ENCODE measurements at regions not wholly inside any gene's neighbourhood (a gene's known extent, or its start where the extent isn't known, plus 50 kb on each side); places are given as distances from the start of the nearest gene placed in this dataset.
"Not testable (repeated sequence)": the region's sequence is repeated elsewhere in the genome, so short reads cannot be mapped to it uniquely, and the experiment has no call there.

DNA sequence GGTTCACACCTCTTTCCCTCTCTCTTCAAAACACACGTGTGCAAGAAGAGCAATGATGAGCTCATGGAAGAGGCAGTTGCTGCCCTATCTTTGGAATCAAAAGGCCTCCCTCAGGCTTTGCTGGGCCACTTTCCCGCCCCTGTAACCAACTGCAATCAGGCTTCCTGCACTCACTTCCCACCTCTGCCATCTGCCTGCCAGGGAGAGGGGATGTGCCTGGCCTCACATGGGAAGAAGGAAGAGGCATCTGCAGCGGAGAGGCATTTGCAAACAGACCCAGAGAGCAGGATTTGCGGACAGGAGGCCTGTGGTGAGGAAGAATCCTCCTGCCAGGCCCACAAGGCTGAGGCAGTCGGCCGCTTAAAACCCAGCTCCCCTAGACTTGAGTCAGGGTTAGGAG is 175.6 kb upstream of the ATP10A start:
- no peak for DNase-seq (ENCODE audit: low read depth in 4 of 4, low spot score in 3 of 4)

DNA sequence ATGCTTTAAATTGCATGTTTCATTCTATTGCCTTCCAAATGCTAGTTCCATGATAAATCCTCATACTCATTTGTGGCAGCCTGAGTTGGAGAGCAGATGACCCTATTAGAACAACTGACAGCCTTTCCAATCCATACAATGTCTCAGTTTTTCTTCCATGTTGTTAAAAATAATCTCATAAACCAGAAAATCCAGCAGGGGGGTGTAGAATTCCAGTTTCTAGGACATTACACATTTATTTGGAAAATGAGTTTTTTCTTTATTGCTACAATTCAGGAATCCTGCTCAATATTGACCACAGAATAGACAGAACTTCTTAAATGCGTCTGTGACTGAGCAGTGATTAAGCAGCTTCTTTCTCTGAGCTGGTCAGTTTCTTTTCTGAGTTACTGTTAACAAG is 174.2 kb upstream of the ATP10A start:
- DNase-seq (ENCODE audit: low read depth in 4 of 4, low spot score in 3 of 4) = no peak

DNA sequence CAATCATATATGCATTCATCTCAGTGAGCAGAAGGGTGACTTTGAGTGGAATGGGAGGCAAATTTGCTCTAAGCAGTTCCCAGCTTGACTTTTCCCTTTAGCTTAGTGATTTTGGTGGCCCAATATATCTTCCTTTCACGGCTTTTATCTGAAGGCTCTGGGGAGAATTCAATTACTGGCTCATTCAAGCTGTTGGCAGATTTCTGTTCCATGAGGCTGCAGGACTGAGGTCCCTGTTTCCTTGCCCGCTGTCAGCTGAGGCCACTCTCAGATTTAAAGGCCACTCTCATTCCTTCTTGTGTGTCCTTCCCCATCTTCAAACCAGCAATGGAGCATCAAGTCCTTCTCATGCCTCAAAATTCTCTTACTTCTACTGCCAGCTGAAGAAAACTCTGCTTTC is 170.4 kb upstream of the ATP10A start:
- no peak for DNase-seq (ENCODE audit: low read depth in 4 of 4, low spot score in 3 of 4)

DNA sequence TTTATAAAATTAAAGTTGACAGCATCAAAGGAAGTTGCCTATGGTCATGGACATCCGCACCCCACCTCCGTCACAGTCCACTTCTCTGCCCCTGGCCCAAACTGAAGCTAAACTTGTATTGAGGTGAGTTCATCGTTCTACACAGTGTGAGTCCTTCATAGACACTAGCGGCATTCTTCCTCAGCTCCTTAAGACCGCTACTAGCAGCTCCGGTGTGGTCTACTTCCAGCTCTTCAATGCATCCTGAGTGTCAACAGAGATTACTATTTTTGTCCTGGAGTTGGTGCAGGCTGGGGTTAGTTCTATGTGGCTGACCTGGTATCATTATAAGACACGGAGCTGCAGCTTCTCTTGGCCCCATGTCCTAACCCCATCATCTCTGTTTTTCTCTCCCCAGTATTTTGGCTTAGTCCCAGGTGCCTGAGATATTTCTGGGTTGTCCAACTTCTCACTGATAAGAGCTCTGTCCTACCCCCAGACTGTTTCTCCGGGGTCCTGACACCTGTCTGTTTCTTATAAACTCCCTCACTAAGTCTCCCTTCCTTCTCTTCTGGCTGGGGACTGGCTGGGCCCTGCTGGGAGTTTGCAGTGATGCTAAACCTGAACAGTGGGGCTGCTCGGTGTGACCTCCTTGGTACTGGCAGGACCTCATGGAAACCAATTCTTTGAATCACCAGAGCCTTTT is 169.2 kb upstream of the ATP10A start:
- DNase-seq (ENCODE audit: low read depth in 4 of 4, low spot score in 3 of 4) = no peak

DNA sequence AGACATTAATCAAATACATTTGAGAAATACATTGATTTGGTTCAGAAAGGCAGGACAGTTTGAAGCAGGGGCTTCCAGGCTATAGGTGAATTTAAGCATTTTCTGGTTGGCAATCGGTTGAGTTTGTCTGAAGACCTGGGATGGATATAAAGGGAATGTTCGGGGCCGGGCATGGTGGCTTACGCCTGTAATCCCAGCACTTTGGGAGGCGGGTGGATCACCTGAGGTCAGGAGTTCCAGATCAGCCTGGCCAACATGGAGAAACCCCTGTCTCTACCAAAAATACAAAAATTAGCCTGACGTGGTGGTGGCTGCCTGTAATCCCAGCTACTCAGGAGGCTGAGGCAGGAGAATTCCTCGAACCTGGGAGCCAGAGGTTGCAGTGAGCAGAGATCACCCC is 166.5 kb upstream of the ATP10A start:
- not testable (repeated sequence) for DNase-seq (ENCODE audit: low read depth in 4 of 4, low spot score in 3 of 4)

DNA sequence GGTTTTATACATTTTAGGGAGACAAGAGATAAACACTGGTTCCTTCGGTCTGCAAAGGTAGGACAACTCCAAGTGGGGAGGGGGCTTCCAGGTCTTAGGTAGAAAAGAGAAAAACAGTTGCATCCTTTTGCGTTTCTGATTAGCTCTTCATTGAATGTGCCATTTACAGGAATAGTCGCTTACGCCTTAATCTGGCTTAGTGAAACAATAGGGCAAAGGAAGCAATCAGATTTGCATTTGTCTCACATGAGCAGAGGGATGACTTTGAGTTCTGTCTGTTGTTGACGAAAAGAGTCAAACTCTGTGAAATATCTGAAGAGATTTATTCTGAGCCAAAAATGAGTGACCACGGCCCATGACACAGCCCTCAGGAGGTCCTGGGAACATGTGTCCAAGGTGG is 166.0 kb upstream of the ATP10A start:
- DNase-seq (ENCODE audit: low read depth in 4 of 4, low spot score in 3 of 4) = no peak

DNA sequence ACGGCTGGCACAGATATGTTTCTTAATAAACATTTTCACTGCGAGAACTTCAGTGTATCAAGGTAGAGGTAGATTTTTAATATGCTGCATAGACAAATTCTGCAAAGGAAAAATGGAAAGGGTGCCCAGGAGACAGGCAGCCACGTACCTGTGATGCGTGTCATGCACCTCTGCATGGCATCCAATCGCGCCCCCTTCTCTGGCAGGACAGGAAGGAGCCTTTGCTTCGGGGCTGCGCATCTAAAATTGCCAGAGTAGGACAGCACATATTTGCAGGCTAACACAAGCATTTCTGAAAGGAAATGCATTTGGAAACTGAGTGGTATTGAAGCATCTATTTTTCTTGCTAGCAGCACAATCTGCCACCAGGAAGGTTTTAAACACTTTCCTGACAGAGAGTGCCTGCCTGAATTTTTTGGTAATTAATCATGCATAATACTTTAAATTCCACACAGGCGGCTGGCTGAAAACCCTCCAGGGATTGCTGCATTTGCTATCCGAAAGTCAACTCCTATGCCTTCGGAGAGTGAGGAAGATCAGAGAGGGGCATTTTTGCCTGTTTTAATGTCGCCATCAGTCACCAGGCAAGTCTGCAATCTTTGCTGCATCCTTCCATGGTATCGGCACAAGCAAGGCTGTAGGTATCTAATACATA is 165.1 kb upstream of the ATP10A start:
- no peak for DNase-seq (ENCODE audit: low read depth in 4 of 4, low spot score in 3 of 4)

DNA sequence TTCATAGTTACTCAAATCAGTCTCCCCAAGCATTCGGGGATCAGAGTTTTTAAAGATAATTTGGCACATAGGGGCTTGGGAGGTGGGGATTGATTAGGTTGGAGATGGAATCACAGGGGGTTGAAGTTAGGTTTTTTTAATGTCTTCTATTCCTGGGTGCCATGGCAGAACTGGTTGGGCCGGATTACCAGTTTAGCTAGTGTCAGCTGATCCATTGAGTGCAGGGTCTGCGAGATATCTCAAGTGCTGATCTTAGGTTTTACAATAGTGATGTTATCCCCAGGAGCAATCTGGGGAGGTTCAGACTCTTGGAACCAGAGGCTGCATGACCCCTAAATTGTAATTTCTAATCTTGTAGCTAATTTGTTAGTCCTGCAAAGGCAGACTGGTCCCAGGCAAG is 163.5 kb upstream of the ATP10A start:
- DNase-seq (ENCODE audit: low read depth in 4 of 4, low spot score in 3 of 4) = not testable (repeated sequence)

DNA sequence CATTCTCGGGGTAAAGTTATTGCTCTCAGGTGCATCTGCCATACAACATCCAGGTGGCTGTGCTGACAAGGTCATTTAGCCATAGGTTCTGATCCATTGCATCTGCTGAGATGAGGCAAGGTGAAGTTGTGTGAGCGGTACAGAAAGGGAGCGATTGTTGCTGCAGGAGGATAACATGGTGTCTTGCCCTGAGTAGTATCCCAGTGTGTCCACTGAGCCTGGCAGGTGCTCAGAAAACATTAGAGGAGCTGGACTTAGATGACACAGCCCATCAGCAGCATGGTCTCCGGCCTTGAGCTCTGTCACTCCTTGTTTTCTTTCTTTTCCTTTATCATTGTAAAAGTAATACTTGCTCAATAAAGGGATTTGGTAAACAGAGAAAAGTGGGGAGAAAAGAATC is 161.1 kb upstream of the ATP10A start:
- no peak for DNase-seq (ENCODE audit: low read depth in 4 of 4, low spot score in 3 of 4)

DNA sequence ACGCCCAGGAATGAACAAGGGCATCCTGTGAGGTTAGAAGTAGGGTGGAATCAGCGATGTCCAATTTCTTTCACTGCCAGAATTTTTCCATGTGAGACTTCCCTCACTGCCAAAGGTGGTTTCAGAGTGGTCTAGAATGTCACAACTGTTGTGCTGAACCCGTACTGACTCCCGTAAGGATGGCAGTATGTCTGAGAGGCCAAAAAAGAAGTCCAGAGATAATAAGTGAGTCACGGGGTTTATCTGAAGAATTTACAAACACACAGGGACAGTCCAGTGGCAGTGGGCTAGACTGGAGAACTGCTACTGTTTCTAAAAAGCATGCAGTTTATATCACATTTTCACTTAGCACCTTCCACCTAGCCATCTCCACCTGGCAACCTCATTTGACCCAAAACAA is 160.6 kb upstream of the ATP10A start:
- DNase-seq (ENCODE audit: low read depth in 4 of 4, low spot score in 3 of 4) = no peak

DNA sequence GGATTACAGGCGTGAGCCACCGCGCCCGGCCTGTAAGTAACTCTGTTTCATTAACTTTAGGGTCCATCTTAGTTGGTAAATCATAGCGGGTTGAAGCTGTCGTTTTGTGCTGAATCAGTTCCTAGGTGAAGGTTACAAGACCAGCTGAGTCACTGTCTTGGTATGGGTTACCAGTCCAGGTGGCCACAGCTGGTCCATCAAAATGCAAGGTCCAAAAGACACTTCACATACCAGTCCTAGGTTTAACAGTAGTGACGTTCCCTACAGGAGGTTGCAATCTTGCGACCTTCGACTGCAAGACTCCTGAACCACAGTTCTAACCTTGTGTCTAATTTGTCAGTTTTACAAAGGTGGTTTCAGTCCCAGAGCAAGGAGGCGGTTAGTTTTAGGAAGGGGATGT is 160.1 kb upstream of the ATP10A start:
- DNase-seq (ENCODE audit: low read depth in 4 of 4, low spot score in 3 of 4) = no peak

DNA sequence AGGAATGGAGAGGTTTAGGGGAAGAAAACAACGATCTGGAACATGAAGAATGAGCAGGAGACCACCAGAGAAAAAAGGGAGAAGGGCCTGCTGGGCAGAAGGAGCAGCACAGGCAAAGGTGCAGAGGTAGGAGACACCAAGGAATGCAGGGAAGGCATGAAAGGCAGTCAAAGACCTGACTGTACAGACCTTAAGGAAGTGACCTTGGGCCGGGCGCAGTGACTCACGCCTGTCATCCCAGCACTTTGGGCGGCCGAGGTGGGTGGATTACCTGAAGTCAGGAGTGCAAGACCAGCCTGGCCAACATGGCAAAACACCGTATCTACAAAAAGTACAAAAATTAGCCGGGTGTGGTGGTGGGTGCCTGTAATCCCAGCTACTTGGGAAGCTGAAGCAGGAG is 157.7 kb upstream of the ATP10A start:
- DNase-seq (ENCODE audit: low read depth in 4 of 4, low spot score in 3 of 4) = no peak

DNA sequence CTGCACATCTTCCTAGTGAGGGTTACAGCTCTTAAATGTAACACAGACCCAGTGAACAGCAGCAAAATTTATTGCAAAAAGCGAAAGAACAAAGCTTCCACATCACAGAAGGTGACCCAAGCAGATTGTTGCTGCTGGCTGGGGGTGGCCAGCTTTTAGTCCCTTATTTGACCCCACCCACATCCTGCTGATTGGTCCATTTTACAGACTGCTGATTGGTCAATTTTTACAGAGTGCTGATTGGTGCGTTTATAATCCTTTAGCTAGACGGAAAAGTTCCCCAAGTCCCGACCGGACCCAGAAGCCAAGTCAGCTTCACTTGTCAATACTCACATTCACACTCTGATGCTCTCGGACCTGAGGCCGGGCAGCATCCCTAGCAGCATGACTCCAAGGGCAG is 154.5 kb upstream of the ATP10A start:
- no peak for DNase-seq (ENCODE audit: low read depth in 4 of 4, low spot score in 3 of 4)

DNA sequence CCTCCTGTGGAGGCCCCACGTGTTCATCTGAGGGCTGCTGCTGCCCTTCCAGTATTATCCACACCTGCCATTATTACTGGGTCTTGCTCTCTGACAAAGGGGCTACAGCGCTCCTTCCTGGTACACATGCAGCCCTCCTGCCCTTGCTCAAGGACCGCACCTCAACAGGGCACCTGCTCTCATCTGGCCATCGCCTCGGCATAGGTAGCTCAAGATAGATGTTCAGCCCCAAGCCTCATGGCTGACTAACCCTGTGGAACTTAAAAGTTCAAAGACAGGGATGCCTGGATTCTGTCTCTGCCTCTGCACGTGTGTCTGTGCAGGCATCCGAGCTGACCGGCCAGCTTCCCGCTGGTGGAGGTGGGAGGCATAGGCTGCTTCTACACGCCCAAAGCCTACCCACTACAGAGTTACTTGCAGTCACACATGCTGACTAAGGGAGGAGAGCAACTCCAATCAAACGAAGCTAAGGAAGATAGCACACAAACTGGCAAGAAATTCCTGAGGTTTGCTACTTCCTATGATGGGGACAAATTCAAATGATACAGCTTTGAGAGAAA is 152.5 kb upstream of the ATP10A start:
- DNase-seq (ENCODE audit: low read depth in 4 of 4, low spot score in 3 of 4) = no peak

DNA sequence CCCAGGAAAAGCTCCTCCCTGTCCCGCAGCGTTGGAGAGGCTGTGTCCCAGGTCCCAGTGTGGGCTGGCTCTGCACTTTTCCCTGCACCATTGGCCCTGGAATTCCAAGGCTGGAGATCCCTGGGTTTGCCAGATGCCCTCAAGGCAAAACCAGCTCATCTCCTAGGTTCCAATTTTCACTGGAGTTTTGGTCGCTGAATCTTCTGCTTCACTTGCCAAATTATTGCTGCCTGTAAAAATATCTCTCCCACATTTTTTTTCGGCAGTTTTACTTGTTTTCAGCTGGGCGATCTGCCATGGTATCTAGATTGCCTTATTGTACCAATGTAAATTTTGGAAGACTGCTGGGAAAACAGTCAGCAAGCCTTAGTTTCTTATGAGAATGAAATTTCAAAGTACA is 150.9 kb upstream of the ATP10A start:
- DNase-seq (ENCODE audit: low read depth in 4 of 4, low spot score in 3 of 4) = no peak

DNA sequence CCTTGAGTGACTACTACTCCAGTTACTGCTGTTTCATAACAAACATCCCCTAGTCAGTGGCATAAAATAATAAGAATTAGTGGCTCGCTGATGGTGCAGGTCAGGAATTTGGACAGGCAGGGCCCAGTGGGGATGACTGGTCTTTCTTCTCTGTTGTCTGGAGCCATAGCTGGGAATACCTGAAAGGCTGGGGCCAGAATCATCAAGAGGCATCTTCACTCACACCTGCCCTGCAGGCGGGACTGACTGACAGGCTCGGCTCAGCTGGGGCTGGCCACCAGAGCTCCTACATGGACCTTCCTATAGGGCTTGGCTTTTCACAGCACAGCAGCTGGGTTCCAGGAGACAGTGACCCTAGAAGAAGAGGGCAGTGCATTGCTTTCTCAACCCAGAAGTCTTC is 148.8 kb upstream of the ATP10A start:
- no peak for DNase-seq (ENCODE audit: low read depth in 4 of 4, low spot score in 3 of 4)

DNA sequence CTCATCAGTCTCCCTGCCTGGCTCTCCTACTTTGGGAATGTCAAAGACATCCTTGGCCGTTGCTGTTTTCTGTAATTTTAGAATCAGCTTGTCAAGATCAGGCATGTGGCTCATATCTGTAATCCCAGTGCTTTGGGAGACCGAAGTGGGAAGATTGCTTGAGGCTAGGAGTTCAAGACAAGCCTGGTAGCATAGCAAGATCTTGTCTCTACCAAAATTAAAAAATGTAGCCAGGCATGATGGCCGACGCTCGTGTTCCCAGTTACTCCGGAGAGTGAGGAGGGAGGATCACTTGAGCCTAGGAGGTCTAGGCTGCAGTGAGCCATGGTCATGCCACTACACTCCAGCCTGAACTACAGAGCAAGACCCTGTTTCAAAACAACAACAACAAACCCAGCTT is 144.0 kb upstream of the ATP10A start:
- DNase-seq (ENCODE audit: low read depth in 4 of 4, low spot score in 3 of 4) = no peak

DNA sequence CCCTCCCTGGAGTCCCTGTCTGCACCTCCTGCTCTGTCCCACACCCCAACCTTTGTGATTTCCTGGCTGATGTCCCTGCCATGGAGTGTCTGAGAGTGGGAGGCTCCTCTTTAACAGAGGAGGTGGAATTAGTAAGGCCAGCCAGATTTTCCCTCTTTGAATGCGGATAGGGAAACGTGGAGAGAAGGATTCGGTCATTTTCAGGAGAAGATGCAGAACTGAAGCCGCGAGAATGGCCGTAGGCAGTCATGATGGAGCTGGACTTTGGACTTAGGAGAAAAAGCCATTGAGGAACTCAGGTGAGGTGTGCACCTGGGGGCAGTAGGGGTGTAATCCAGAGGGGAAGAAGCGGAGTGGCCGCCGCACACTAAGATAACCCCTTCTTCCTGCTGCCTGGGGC is 138.1 kb upstream of the ATP10A start:
- no peak for DNase-seq (ENCODE audit: low read depth in 4 of 4, low spot score in 3 of 4)

DNA sequence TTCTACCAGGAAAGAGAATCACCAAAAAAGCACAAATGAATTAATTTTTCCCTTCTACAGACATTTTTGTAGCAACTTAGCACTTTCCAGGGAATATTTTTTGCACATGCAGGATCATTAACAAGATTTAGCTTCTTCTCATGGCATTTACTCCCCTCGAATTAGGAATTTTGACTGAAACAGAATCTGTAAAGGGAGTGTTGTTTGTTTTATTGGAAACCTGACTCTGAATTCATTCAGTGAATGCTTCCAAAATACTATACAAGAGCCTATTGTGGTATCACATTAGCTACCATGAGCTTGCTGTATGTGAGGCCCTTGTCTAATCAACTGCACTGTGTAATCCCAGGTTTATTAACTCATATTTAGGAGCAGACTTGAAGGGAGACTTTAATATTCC is 130.4 kb upstream of the ATP10A start:
- peak in 1 of 4 donors; percentile 22 for DNase-seq (ENCODE audit: low read depth in 4 of 4, low spot score in 3 of 4)

DNA sequence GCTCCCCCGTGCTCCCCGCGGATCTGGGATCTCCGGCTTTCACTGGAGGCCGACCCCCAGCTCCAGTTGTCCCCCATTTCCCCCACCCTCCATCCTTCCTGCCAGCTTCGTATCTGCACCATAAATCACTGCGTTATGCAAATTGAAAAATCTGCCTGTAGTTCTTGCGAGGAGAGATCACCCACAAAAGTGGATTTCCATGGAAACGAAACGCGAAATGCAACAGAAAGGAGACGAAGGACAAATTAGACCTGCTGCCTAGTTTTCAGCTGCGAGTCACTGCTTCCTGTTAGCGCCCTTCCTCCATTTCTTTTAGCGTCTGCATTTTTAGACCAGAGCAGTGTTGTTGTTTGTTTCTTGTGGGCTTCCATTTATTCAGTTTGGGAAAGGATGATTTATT is 127.1 kb upstream of the ATP10A start:
- DNase-seq (ENCODE audit: low read depth in 4 of 4, low spot score in 3 of 4) = no peak

DNA sequence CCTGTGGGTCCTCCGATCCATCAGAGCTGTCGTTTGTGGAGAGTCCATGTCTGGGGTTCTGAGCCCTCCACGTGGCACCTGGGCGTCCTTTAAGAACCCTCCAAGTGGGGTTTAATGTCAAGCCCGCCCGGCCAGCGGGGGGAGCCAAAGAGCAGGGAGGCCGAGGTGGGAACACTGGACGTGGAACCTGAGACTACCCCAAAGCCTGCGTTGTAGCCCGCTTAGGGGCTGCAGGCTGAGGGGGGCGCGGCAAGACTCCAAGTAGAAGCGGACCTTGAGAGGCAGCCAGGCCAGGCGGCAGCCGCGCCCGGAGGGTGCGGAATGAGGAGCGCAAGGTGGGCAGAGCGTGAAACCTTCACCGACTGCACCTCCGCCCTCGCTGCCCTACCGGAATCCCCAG is 126.2 kb upstream of the ATP10A start:
- DNase-seq (ENCODE audit: low read depth in 4 of 4, low spot score in 3 of 4) = no peak

DNA sequence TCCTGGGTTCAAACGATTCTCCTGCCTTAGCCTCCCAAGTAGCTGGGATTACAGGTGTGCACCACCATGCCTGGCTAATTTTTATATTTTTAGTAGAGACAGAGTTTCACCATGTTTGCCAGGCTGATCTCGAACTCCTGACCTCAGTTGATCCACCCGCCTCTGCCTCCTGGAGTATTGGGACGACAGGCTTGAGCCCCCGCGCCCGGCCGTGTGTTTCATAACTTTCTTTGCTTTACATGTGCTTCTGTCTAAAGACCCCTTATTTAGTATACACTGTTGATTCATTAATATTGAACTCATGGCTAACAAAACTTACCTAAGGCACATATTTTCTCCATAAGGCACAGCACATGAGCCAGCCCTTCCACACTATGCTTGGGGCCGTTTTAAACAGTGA is 125.6 kb upstream of the ATP10A start:
- DNase-seq (ENCODE audit: low read depth in 4 of 4, low spot score in 3 of 4) = not testable (repeated sequence)
